Hepatocyte (in vitro differentiated cells): ENCODE measurements at regions not wholly inside any gene's neighbourhood (a gene's known extent, or its start where the extent isn't known, plus 50 kb on each side); places are given as distances from the start of the nearest gene placed in this dataset.

Source experiments
- DNase-seq: peaks from one replicate; pipeline ENCODE4 v3.0.0-alpha.2; 2016; ENCODE audit warnings: low spot score
- H2AFZ ChIP-seq: fragments of 200-600 bp; sonication (generic); 2 replicates; pipeline ENCODE4 v1.6.0; 2016; ENCODE audit warnings: antibody characterized with exemption, mild to moderate bottlenecking
- H3K27ac ChIP-seq: fragments of 200-600 bp; sonication (generic); 2 replicates; pipeline ENCODE4 v1.5.1; 2016; ENCODE audit warnings: mild to moderate bottlenecking
- H3K27me3 ChIP-seq: fragments of 200-600 bp; sonication (generic); 2 replicates; pipeline ENCODE4 v1.6.1; 2016
- H3K36me3 ChIP-seq: fragments of 200-600 bp; sonication (generic); replicated peaks from 2 replicates; pipeline ENCODE4 v1.5.1; 2016; ENCODE audit warnings: low read depth; ENCODE audit not compliant: insufficient read depth
- H3K4me1 ChIP-seq: fragments of 200-600 bp; sonication (generic); 2 replicates; pipeline ENCODE4 v1.5.1; 2016; ENCODE audit warnings: mild to moderate bottlenecking, moderate library complexity; ENCODE audit not compliant: insufficient read depth
- H3K4me2 ChIP-seq: fragments of 200-600 bp; sonication (generic); 2 replicates; pipeline ENCODE4 v1.6.0; 2016
- H3K4me3 ChIP-seq: fragments of 200-600 bp; sonication (generic); 2 replicates; pipeline ENCODE4 v1.5.1; 2016; ENCODE audit warnings: mild to moderate bottlenecking
- H3K79me2 ChIP-seq: fragments of 200-600 bp; sonication (generic); 2 replicates; pipeline ENCODE4 v1.6.0; 2017; ENCODE audit warnings: mild to moderate bottlenecking
- H3K9me2 ChIP-seq: fragments of 200-600 bp; sonication (generic); replicated peaks from 2 replicates; pipeline ENCODE4 v1.6.0; 2017; ENCODE audit warnings: mild to moderate bottlenecking; ENCODE audit not compliant: insufficient read depth
- H3K9me3 ChIP-seq: fragments of 200-600 bp; sonication (generic); 2 replicates; pipeline ENCODE4 v1.5.1; 2016; ENCODE audit warnings: low read depth, mild to moderate bottlenecking
- H4K20me1 ChIP-seq: fragments of 200-600 bp; sonication (generic); 2 replicates; pipeline ENCODE4 v1.6.0; 2016; ENCODE audit warnings: mild to moderate bottlenecking; ENCODE audit not compliant: insufficient read depth, poor library complexity, severe bottlenecking
- CTCF ChIP-seq: fragments of 200-600 bp; sonication (generic); IDR thresholded peaks from 2 replicates; pipeline ENCODE4 v1.5.1; 2016; ENCODE audit warnings: antibody characterized with exemption, mild to moderate bottlenecking; ENCODE audit not compliant: poor library complexity
- EZH2 ChIP-seq: fragments of 200-600 bp; sonication (generic); IDR thresholded peaks from 2 replicates; pipeline ENCODE4 v1.6.1; 2016; ENCODE audit warnings: antibody characterized with exemption, mild to moderate bottlenecking, borderline replicate concordance
- EZH2phosphoT487 ChIP-seq: fragments of 200-600 bp; sonication (generic); IDR thresholded peaks from one replicate; pipeline ENCODE4 v1.6.1; 2018; ENCODE audit warnings: antibody characterized with exemption, mild to moderate bottlenecking, low read depth, moderate library complexity; ENCODE audit not compliant: unreplicated experiment, severe bottlenecking
- WGBS: methylation state at CpG from one replicate; pipeline ENCODE4 v1.1.6; 2016; ENCODE audit warnings: low lambda C conversion rate; ENCODE audit errors: missing lambda C conversion rate; 5-methylcytosine and 5-hydroxymethylcytosine counted together

GRCh38 chr20:62527781-62528180 lies 52.0 kb upstream of the GATA5 start:
- H3K79me2 ChIP-seq, result no peaks in the 10 kb centered on the region
- DNase-seq, result no peak
- no peak overlapping the region for H3K4me2 ChIP-seq
- TF ChIP-seq EZH2 (no peak), CTCF (no peak), EZH2phosphoT487 (no peak)
- H3K36me3 ChIP-seq, result no peaks in the 10 kb centered on the region
- no peak overlapping the region for H2AFZ ChIP-seq
- H3K4me1 ChIP-seq, result peaks cover 27% of the 10 kb centered on the region
- no peaks in the 10 kb centered on the region for H3K9me3 ChIP-seq
- no peaks in the 10 kb centered on the region for H3K27me3 ChIP-seq
- H4K20me1 ChIP-seq, result no peaks in the 10 kb centered on the region
- no peak overlapping the region for H3K4me3 ChIP-seq
- H3K9me2 ChIP-seq, result no peaks in the 10 kb centered on the region
- H3K27ac ChIP-seq, result no peak overlapping the region
- 96% methylated on average over 20 of the region's 20 CpGs for WGBS

GRCh38 chr20:62528983-62529891 lies 53.4 kb upstream of the GATA5 start:
- whole genome bisulfite sequencing, result 87% methylated on average over 22 of the region's 25 CpGs
- Histone ChIP-seq H3K4me2 (peak overlapping the region; percentile 42), H3K79me2 (no peaks in the 10 kb centered on the region)

GRCh38 chr20:62529896-62530642 lies 54.3 kb upstream of the GATA5 start:
- no peak for DNase-seq
- no peaks in the 10 kb centered on the region for H3K36me3 ChIP-seq
- H3K4me2 ChIP-seq, result peak overlapping the region; percentile 42
- H3K27me3 ChIP-seq, result no peaks in the 10 kb centered on the region
- TF ChIP-seq EZH2 (no peak), CTCF (no peak), EZH2phosphoT487 (no peak)
- H3K9me3 ChIP-seq, result no peaks in the 10 kb centered on the region
- 54% methylated on average over 25 of the region's 25 CpGs for WGBS
- H3K27ac ChIP-seq, result peak overlapping the region; percentile 12
- no peak overlapping the region for H3K4me3 ChIP-seq
- H2AFZ ChIP-seq, result no peak overlapping the region
- no peaks in the 10 kb centered on the region for H3K79me2 ChIP-seq
- no peaks in the 10 kb centered on the region for H3K9me2 ChIP-seq
- no peaks in the 10 kb centered on the region for H4K20me1 ChIP-seq
- peaks cover 17% of the 10 kb centered on the region for H3K4me1 ChIP-seq

More at GRCh38 chr20:62528983-62529891, 53.4 kb upstream of the GATA5 start:
- H2AFZ ChIP-seq, result no peak overlapping the region
- no peaks in the 10 kb centered on the region for H3K9me3 ChIP-seq
- peak overlapping the region; percentile 12 for H3K27ac ChIP-seq
- DNase-seq, result no peak
- no peak overlapping the region for H3K4me3 ChIP-seq
- peaks cover 20% of the 10 kb centered on the region for H3K4me1 ChIP-seq
- no peak for TF ChIP-seq EZH2phosphoT487
- no peak for TF ChIP-seq EZH2
- no peak for TF ChIP-seq CTCF
- H4K20me1 ChIP-seq, result no peaks in the 10 kb centered on the region
- H3K9me2 ChIP-seq, result no peaks in the 10 kb centered on the region
- H3K27me3 ChIP-seq, result no peaks in the 10 kb centered on the region
- no peaks in the 10 kb centered on the region for H3K36me3 ChIP-seq
